ENCODE measurements at regions not wholly inside any gene's neighbourhood (a gene's known extent, or its start where the extent isn't known, plus 50 kb on each side); places are given as distances from the start of the nearest gene placed in this dataset.

- Mint-ChIP-seq H3K27ac (no peak overlapping the region), H3K4me1 (ENCODE audit: low read depth) (no peaks in the 10 kb centered on the region), H3K36me3 (ENCODE audit: low read depth) (no peaks in the 10 kb centered on the region), H3K27me3 (no peaks in the 10 kb centered on the region), H3K9me3 (peaks cover 6% of the 10 kb centered on the region), H3K4me3 (no peak overlapping the region)
- ChIA-PET CTCF (no interaction called here), POLR2A (no interaction called here)
- DNase-seq (no peak), ATAC-seq (no peak)
- intact Hi-C loops (cut with micrococcal nuclease): no loop called here
- TF ChIP-seq CTCF (IDR thresholded peaks at IDR 0.05): no peak
Observed at GRCh38 chr2:53067533-53067932, 700.1 kb upstream of the CHAC2 start.

- DNase-seq (no peak), ATAC-seq (no peak)
- intact Hi-C loops (cut with micrococcal nuclease): no loop called here
- H3K4me3 Mint-ChIP-seq: no peak overlapping the region
- ChIA-PET CTCF (no interaction called here), POLR2A (no interaction called here)
- H3K9me3 Mint-ChIP-seq: peaks cover 6% of the 10 kb centered on the region
- no peak for TF ChIP-seq CTCF (IDR thresholded peaks at IDR 0.05)
- H3K27ac Mint-ChIP-seq: no peak overlapping the region
- no peaks in the 10 kb centered on the region for H3K27me3 Mint-ChIP-seq
- no peaks in the 10 kb centered on the region for H3K4me1 Mint-ChIP-seq (ENCODE audit: low read depth)
- H3K36me3 Mint-ChIP-seq (ENCODE audit: low read depth): no peaks in the 10 kb centered on the region
Observed at GRCh38 chr2:53067056-53067455, 700.5 kb upstream of the CHAC2 start.

DNA sequence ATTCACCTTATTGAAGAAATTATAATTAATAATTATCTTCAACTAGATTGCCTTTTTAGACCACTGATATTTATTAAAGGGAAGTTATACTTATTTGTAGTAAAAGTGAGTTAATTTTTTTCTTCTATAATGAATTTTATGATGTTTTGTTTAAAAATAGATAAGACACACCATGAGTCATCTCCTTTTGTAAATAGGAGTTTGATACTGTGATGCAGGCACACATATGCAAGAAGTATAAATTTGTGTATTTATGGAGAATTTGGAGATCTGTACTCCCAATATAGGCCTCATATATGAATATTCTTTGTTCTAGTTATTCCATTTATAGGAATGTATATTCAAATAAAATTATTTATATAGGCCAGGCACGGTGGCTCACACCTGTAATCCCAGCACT, 703.5 kb upstream of the CHAC2 start:
- Mint-ChIP-seq H3K27me3 (no peaks in the 10 kb centered on the region), H3K9me3 (peaks cover 3% of the 10 kb centered on the region), H3K4me3 (no peak overlapping the region), H3K4me1 (ENCODE audit: low read depth) (no peaks in the 10 kb centered on the region), H3K27ac (no peak overlapping the region), H3K36me3 (ENCODE audit: low read depth) (no peaks in the 10 kb centered on the region)
- DNase-seq (no peak), ATAC-seq (no peak)
- POLR2A ChIA-PET: no interaction called here
- no peak for TF ChIP-seq CTCF (IDR thresholded peaks at IDR 0.05)
- CTCF ChIA-PET: no interaction called here
- intact Hi-C loops (cut with micrococcal nuclease): no loop called here

- no peaks in the 10 kb centered on the region for H3K27me3 Mint-ChIP-seq
Observed at GRCh38 chr2:53058526-53058925, 709.1 kb upstream of the CHAC2 start.

GRCh38 chr2:53053937-53054336, 713.7 kb upstream of the CHAC2 start:
- TF ChIP-seq CTCF (IDR thresholded peaks at IDR 0.05): no peak
- peaks cover 4% of the 10 kb centered on the region for H3K9me3 Mint-ChIP-seq

More at GRCh38 chr2:53058526-53058925, 709.1 kb upstream of the CHAC2 start:
- no peak for TF ChIP-seq CTCF (IDR thresholded peaks at IDR 0.05)
- POLR2A ChIA-PET: no interaction called here
- H3K4me3 Mint-ChIP-seq: no peak overlapping the region
- no peak overlapping the region for H3K27ac Mint-ChIP-seq
- intact Hi-C loops (cut with micrococcal nuclease): no loop called here
- ATAC-seq (no peak), DNase-seq (no peak)
- CTCF ChIA-PET: no interaction called here
- no peaks in the 10 kb centered on the region for H3K36me3 Mint-ChIP-seq (ENCODE audit: low read depth)
- peaks cover 3% of the 10 kb centered on the region for H3K9me3 Mint-ChIP-seq
- no peaks in the 10 kb centered on the region for H3K4me1 Mint-ChIP-seq (ENCODE audit: low read depth)

More at GRCh38 chr2:53053937-53054336, 713.7 kb upstream of the CHAC2 start:
- Mint-ChIP-seq H3K4me3 (no peak overlapping the region), H3K27ac (no peak overlapping the region), H3K4me1 (ENCODE audit: low read depth) (no peaks in the 10 kb centered on the region), H3K27me3 (no peaks in the 10 kb centered on the region), H3K36me3 (ENCODE audit: low read depth) (no peaks in the 10 kb centered on the region)
- DNase-seq (no peak), ATAC-seq (no peak)
- CTCF ChIA-PET: no interaction called here
- intact Hi-C loops (cut with micrococcal nuclease): no loop called here
- POLR2A ChIA-PET: no interaction called here
